ENCODE measurements at regions not wholly inside any gene's neighbourhood (a gene's known extent, or its start where the extent isn't known, plus 50 kb on each side); places are given as distances from the start of the nearest gene placed in this dataset.
"Not testable (repeated sequence)": the region's sequence is repeated elsewhere in the genome, so short reads cannot be mapped to it uniquely, and the experiment has no call there.

GRCh38 chr3:159739969-159740368, 248.7 kb upstream of the IL12A start:
- DNase-seq: peak; percentile 60

- DNase-seq: no peak
Measured at GRCh38 chr3:159741281-159741680, 247.4 kb upstream of the IL12A start.

- DNase-seq: no peak
Measured at GRCh38 chr3:159748425-159748824, 240.2 kb upstream of the IL12A start.

GRCh38 chr3:159749406-159749805, 239.2 kb upstream of the IL12A start:
- no peak for DNase-seq

DNA sequence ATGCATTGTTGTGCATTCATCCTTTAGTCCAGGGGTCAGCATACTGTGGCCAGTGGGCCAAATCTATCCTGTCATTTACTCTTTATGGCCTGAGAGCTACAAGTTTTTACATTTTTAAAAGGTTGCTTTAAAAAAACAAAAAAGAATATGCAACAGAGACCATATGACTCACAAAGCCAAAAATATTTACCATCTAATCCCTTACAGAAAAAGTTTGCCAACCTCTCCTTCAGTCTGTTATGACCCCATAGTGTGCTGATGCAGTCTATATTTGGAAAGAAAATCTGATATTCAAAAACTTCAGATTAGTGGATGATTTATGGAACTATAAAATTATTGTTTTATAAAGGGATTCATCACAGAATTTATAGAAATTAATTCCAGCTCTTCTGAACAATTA, 237.5 kb upstream of the IL12A start:
- peak; percentile 62 for DNase-seq

DNA sequence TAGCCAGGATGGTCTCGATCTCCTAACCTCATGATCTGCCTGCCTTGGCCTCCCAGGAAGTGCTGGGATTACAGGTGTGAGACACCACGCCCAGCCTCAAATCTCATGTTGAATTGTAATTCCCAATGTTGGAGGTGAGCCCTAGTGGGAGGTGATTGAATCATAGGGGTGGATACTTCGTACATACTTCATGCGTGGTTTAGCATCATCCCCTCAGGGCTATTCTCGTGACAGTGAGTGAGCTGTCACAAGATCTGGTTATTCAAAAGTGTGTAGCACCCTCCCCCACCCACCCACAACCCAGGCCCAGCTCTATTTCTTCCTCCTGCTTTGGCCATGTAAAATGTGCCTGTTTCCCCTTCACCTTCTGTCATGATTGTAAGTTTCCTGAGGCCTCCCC, 236.9 kb upstream of the IL12A start:
- DNase-seq: no peak

GRCh38 chr3:159756279-159757207, 232.1 kb upstream of the IL12A start:
- DNase-seq: not testable (repeated sequence)

DNA sequence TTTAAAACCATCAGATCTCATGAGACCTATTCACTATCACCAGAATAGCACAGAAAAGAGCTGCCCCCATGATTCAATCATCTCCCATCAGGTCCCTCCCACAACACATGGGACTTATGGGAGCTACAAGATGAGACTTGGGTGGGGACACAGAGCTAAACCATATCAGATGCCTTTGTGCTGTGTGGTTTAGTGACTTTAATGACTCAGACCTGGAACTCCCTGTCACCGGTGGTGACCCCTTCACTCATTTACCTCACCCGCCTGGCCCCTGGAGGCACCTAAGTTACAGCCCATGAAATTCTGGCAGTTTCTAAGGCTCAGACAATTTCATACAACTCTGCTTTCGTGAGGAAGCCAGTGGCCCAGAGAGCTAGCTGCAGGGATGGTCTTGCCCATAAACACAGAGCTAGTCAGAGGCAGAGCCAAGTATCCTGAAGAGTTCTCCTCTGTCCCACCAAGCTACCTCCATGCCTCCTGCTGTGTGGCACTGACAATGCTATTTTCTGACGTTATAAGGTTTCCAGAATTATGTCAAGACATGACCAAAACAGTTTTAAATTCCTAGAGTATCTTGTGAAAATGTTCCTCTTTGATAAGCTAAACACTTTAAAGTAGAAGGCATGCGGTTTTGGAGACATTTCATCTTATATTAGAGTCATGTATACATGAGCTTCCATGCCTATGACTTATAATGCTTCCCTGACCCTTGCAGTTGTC, 231.1 kb upstream of the IL12A start:
- DNase-seq: no peak

GRCh38 chr3:159760046-159760445, 228.6 kb upstream of the IL12A start:
- no peak for DNase-seq

DNA sequence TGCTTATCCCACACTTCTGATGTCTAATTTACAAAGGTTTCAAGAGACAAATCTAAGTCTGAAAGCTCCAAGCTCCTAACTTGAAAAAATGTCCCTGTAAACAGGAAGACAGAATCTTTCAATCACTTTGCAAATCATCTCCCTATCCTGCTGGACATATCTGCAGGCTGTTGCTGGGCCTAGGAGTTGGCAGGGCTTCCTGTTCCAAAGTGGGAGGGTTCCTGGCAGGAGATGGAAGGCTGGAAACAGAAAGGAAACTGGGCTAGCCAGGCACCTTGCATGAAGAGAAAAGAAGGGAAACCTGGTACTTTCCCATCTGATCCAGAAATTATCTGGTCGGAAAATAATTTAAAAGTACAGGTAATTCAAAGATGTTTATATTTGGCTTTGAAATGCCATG, 227.3 kb upstream of the IL12A start:
- no peak for DNase-seq

DNA sequence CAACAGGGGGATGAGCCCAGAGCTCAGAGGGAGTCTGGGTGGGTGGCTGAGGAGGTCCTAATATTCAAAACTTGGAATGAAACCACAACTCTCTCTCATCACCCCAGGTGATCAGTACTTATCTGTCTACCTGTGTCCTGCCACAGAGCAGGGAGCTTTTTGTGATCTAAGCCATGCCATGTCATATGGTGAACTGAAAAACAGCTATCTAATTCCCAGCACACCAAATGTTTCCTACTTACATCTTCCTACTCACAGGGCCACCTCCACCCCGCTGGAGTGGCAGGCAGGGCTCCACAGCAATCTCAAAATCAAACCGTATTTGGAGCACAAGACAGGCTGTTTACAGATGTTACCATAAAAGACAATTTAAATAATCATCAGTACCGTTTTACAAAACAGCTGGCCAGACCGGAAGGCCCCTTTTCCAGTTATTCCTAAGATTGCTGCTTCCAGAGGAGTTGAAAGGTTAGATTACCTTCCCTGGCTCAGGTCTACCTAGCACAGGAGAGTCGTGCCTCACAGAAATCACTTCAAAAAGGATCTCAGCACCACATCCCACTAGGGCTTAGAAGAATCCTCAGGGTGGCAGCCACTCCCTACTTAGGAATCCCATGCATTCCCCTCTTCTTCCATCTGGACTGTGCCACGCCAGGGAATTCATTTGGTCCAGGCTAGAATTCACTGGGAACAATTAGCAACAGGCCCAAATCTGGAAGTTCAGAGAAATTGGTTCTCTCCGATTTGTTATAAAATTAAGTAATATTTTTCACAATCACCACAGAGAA, 226.6 kb upstream of the IL12A start:
- DNase-seq: peak; percentile 59

- peak; percentile 84 for DNase-seq
Measured at GRCh38 chr3:159763011-159763601, 225.5 kb upstream of the IL12A start.

DNA sequence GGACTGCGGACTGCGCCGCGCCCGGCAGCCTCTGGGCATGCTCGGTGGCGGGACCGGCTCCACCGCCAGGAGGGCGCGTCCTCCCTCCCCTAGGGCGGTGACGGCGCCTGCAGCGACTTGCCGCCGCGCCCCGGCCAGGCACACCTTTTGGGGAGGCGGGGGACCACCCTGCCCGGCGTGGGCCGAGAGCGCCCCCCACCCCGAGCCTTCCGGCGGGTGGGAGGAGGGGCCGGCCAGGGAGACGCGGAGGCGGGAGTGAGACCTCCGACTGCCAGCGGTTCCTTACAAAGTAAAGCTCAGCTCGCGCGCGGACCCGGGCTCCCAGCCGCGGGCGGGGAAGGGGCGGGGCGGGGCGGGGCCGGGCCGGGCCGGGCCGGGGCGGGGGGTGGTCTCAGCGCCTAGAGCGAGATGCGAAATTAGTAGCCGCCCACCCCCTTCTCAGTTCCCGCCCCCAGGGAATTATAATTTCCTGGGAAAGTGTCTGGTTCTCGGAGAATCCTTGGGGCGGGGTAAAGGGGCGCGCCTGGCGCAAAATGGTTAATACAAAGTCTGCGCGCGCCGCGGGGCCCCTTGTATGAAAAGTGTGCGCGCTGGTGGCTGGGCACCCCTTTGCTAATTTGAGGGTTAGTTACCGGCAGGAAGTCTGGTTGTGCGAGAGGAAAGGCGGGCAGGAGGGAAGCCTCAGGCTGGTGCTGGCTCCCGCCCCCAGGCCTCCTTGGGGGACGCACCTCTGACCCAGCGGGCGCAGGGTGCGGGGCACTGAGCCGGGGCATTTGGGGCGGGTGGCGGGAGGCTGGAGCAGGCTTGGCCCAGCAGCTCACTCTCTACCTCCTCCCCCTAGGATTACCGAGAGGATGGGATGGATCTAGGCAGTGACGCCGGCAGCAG, 224.8 kb upstream of the IL12A start:
- DNase-seq: peak; percentile 95

GRCh38 chr3:159764490-159765029, 224.1 kb upstream of the IL12A start:
- DNase-seq: no peak

DNA sequence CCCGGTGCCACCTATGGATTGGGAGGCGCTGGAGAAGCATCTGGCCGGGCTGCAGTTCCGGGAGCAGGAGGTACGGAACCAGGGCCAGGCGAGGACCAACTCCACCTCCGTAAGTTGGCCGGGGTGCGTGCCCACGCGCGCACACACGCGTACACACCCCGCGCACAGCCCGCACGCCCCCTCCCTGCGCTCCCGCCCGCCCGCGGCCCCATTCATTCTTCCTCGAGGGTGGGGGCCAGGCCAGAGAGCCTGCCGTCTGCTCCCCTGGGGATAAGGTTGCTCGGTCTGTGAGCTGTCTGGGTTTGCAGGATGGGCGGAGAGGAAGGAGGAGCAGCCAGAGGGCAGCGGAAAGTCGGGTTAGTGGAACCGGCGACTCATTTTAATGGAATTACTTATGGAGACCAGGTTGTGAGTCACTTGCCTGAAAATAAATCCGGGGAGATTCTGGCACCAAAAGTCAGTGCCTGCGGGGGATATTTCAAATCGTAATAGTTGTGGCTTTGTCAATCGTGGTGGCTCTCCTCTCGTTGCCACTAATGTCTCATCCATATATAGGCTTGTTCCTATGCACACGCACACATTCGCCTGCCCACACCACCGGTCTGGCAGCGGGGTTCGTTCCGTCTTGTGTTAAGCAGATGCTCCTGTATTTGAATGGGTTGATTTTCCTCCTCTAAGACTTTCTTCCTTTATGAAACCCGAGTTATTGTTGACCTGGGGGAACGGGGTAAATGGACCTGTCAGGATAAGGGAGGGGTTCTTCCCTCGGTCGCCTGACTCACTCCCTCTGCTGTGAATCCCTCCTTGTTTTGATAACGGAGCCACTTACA, 223.4 kb upstream of the IL12A start:
- peak; percentile 99 for DNase-seq

DNA sequence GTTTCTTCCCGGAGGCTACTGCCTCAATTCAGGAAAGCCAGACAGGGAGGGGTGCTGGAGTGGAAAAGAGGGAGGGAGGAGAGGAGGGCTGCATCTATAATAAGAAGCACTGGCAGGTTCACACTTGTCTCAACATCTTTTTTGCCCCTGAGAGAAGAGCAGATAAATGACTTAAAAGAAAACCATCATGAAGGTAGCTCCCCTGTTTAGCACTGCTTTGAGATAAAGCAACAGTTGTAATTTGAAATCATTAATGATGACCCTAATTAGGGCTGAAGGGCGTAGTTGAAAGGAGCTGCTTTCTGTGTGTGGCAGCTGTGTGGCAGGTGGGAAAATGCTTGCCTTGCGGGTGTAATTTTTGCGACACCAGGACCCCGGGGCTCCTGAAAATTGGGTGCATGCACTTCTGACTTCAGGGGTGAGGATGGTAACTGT, 222.8 kb upstream of the IL12A start:
- DNase-seq: no peak

GRCh38 chr3:159766563-159767185, 222.0 kb upstream of the IL12A start:
- peak; percentile 47 for DNase-seq

DNA sequence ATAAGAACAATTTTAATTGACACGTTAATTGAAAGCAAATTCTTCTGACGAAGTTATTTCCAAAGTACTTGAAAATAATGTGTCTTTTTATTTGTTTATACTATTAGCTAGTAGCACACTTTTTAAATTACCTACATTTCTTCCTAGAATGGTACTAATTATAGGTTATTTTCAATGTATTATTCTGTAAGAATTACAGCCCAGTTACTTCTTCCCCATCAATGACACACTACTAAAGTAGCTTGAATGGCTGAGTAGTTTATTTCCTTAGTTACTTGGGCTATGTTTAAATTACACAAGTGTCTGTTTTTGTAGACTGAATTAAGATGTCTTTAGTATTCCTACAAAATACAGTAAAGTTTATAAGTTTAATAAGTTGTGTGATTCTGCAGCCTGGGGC, 217.6 kb upstream of the IL12A start:
- no peak for DNase-seq

DNA sequence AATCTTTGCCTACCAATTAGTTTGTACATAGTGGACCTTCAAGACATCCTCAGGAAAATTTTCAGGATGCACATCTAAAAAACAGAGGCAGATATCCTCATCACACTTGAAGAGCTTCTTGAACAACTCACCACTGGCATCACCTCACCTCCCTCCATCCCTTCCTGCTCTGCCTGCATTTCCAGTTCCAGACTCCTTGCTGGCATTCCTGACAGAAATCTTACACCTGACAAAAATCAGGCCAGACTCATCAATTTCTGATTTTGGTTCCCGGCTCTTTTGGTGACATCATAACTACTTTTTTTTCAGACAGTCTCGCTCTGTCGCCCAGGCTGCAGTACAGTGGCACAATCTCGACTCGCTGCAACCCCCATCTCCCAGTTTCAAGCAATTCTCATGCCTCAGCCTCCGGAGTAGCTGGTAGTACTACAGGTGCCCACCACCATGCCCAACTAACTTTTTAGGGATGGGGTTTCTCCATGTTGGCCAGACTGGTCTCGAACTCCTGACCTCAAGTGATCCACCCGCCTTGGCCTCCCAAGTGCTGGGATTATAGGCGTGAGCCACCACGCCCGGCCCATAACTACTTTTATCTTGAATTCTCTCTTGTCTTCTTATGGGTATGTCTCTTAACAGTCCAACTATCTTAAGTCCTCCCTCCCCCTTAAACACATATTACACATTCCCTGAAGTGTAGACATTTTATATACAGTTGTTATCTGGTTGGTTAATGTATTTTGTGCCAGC, 216.6 kb upstream of the IL12A start:
- DNase-seq: no peak

All from fibroblast of skin of abdomen (primary cell).